Bronchial epithelial cell (primary cell): ENCODE measurements at regions not wholly inside any gene's neighbourhood (a gene's known extent, or its start where the extent isn't known, plus 50 kb on each side); places are given as distances from the start of the nearest gene placed in this dataset.
"Not testable (repeated sequence)": the region's sequence is repeated elsewhere in the genome, so short reads cannot be mapped to it uniquely, and the experiment has no call there.

Source experiments
- DNase-seq: peaks from one replicate; pipeline ENCODE4 v3.0.0-alpha.2; 2010; ENCODE audit warnings: low read depth
- FAIRE-seq: peaks from 2 replicates; lab custom pipeline; 2011; peaks lifted over from hg19 to GRCh38; lab: Jason Lieb, UNC
- H3K27me3 ChIP-seq: 2 replicates; pipeline ENCODE4 v1.5.1; 2011; ENCODE audit warnings: low read length; ENCODE audit not compliant: control insufficient read depth, insufficient read depth
- H3K36me3 ChIP-seq: 2 replicates; pipeline ENCODE4 v1.5.1; 2011; ENCODE audit warnings: low read length; ENCODE audit not compliant: control insufficient read depth, insufficient read depth
- H3K4me3 ChIP-seq: 2 replicates; pipeline ENCODE4 v1.5.1; 2011; ENCODE audit warnings: mild to moderate bottlenecking, low read depth, low read length, control low read depth
- CTCF ChIP-seq: IDR thresholded peaks from 2 replicates; pipeline ENCODE4 v1.5.1; 2011; ENCODE audit warnings: mild to moderate bottlenecking, moderate library complexity, low read length, control low read depth, inconsistent platforms; ENCODE audit not compliant: insufficient read depth, severe bottlenecking

DNA sequence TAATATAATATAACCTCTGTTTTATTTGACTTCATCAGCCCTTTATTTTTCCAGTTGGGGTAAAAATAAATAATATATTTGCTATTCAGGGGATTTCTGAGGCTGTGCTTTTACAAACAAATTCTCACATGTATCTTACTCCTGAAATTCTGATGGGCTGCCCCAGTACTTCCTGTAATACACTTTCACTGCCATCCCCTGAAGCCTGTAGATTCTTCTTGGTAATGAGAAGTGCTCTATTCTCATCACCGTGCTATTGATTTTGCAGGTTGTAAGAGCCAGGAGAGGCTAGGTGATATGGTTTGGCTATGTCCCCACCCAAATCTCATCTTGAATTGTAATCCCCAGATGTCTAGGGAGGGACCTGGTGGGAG lies 91.9 kb upstream of the CEP78 start:
- no peak for DNase-seq
- no peak for FAIRE-seq
- no peak for TF ChIP-seq CTCF
- H3K4me3 ChIP-seq, result no peak overlapping the region
- H3K36me3 ChIP-seq, result no peaks in the 10 kb centered on the region
- no peaks in the 10 kb centered on the region for H3K27me3 ChIP-seq

DNA sequence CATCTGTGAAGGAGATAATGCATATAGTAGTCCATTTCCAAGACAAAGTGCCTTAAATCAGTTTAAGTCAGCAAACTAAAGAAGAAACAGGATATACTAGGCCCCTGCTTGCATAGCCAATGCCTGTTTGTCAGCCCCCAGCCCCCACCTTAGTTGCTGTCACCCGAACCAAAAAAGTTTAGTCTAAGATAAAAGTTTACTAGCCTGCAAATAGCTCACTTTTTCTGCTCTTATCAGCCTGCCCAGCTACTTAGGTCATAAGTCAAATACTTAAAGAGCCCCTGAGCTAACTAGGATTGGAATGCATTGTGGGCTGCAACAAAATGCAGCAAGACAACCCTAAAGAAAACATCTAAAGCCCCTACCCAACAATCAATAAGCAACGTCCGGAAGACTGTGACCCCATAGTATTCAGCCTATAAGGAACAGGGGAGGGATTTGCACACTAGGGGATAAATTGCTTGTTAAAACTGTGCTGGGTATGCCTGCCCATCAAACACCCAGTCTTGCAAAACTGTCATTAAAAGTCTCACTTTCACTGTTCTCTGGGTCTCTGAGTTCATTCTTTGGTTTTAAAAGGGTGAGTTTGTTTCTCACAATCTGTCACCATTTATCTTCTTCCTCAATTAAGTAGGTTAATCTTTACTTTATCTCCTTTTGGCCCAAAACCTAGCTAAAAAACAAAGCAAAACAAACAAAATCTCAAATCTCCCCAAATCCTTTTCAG lies 92.4 kb upstream of the CEP78 start:
- no peak for DNase-seq
- H3K36me3 ChIP-seq, result no peaks in the 10 kb centered on the region
- no peak for TF ChIP-seq CTCF
- no peak for FAIRE-seq
- no peak overlapping the region for H3K4me3 ChIP-seq
- H3K27me3 ChIP-seq, result no peaks in the 10 kb centered on the region

- not testable (repeated sequence) for FAIRE-seq, H3K27me3 ChIP-seq, H3K36me3 ChIP-seq, DNase-seq, H3K4me3 ChIP-seq
Measured at GRCh38 chr9:78142264-78142663, 93.6 kb upstream of the CEP78 start.

GRCh38 chr9:78133751-78134150 lies 102.1 kb upstream of the CEP78 start:
- DNase-seq (no peak), FAIRE-seq (no peak)
- H3K4me3 ChIP-seq, result no peak overlapping the region

GRCh38 chr9:78132701-78133058 lies 101.1 kb upstream of the GNAQ start:
- Histone ChIP-seq H3K27me3 (no peaks in the 10 kb centered on the region), H3K4me3 (no peak overlapping the region), H3K36me3 (no peaks in the 10 kb centered on the region)
- FAIRE-seq, result no peak
- no peak for DNase-seq
- no peak for TF ChIP-seq CTCF

More at GRCh38 chr9:78133751-78134150, 102.1 kb upstream of the CEP78 start:
- Histone ChIP-seq H3K27me3 (no peaks in the 10 kb centered on the region), H3K36me3 (no peaks in the 10 kb centered on the region)
- no peak for TF ChIP-seq CTCF

GRCh38 chr9:78131969-78132700 lies 100.5 kb upstream of the GNAQ start:
- DNase-seq (peak; percentile 52), FAIRE-seq (no peak)
- H3K4me3 ChIP-seq, result no peak overlapping the region
- H3K27me3 ChIP-seq, result no peaks in the 10 kb centered on the region
- no peak for TF ChIP-seq CTCF
- H3K36me3 ChIP-seq, result no peaks in the 10 kb centered on the region
